MM.1S (cell line): ENCODE measurements at regions not wholly inside any gene's neighbourhood (a gene's known extent, or its start where the extent isn't known, plus 50 kb on each side); places are given as distances from the start of the nearest gene placed in this dataset.

Experiments
- DNase-seq: peaks from one replicate; pipeline ENCODE4 v3.0.0-alpha.2; 2015
- H2AFZ ChIP-seq: fragments of 300-600 bp; sonication (generic); 2 replicates; pipeline ENCODE4 v1.6.0; 2016; ENCODE audit warnings: antibody characterized with exemption, low read length
- H3F3A ChIP-seq: fragments of 300-600 bp; sonication (generic); 2 replicates; pipeline ENCODE4 v1.6.1; 2016; ENCODE audit warnings: mild to moderate bottlenecking, antibody characterized with exemption, low read length, moderate library complexity, mixed read lengths; ENCODE audit not compliant: insufficient read depth
- H3K27ac ChIP-seq: fragments of 300-600 bp; sonication (generic); 2 replicates; pipeline ENCODE4 v1.5.1; 2016; ENCODE audit warnings: mild to moderate bottlenecking, low read length
- H3K27me3 ChIP-seq: fragments of 300-600 bp; sonication (generic); replicated peaks from 2 replicates; pipeline ENCODE4 v1.6.0; 2016; ENCODE audit warnings: low read length; ENCODE audit not compliant: insufficient read depth
- H3K36me3 ChIP-seq: fragments of 300-600 bp; sonication (generic); replicated peaks from 2 replicates; pipeline ENCODE4 v1.6.1; 2016; ENCODE audit warnings: mild to moderate bottlenecking, low read length, mixed read lengths; ENCODE audit not compliant: insufficient read depth
- H3K4me1 ChIP-seq: fragments of 300-600 bp; sonication (generic); 2 replicates; pipeline ENCODE4 v1.6.1; 2016; ENCODE audit warnings: low read length, mixed read lengths
- H3K4me2 ChIP-seq: fragments of 300-600 bp; sonication (generic); 2 replicates; pipeline ENCODE4 v1.6.0; 2016; ENCODE audit warnings: low read depth, low read length
- H3K4me3 ChIP-seq: fragments of 300-600 bp; sonication (generic); 2 replicates; pipeline ENCODE4 v1.5.1; 2016; ENCODE audit warnings: low read length, mixed read lengths
- H3K79me2 ChIP-seq: fragments of 300-600 bp; sonication (generic); 2 replicates; pipeline ENCODE4 v1.6.1; 2016; ENCODE audit warnings: mixed run types, low read length, mixed read lengths
- H3K9ac ChIP-seq: fragments of 300-600 bp; sonication (generic); 2 replicates; pipeline ENCODE4 v1.6.1; 2016; ENCODE audit warnings: low read length, mixed read lengths
- H3K9me2 ChIP-seq: fragments of 300-600 bp; sonication (generic); replicated peaks from 2 replicates; pipeline ENCODE4 v1.6.1; 2016; ENCODE audit warnings: mild to moderate bottlenecking, low read length, mixed read lengths; ENCODE audit not compliant: insufficient read depth
- H3K9me3 ChIP-seq: fragments of 300-600 bp; sonication (generic); replicated peaks from 2 replicates; pipeline ENCODE4 v1.6.1; 2016; ENCODE audit warnings: mild to moderate bottlenecking, low read length, mixed read lengths; ENCODE audit not compliant: insufficient read depth
- H4K20me1 ChIP-seq: fragments of 300-600 bp; sonication (generic); 2 replicates; pipeline ENCODE4 v1.6.1; 2016; ENCODE audit warnings: mild to moderate bottlenecking, low read length, moderate library complexity, mixed read lengths; ENCODE audit not compliant: insufficient read depth
- EZH2 ChIP-seq: fragments of 300-600 bp; sonication (generic); optimal IDR thresholded peaks from 2 replicates; pipeline ENCODE3; 2017; ENCODE audit warnings: low read depth, mild to moderate bottlenecking, antibody characterized with exemption, low read length, mixed read lengths
- EZH2phosphoT487 ChIP-seq: fragments of 300-600 bp; sonication (generic); IDR thresholded peaks from 2 replicates; pipeline ENCODE4 v1.6.1; 2018; ENCODE audit warnings: antibody characterized with exemption, low read length
- TF ChIP-seq, protein P1 (sequence below): fragments of 300-600 bp; sonication (generic); IDR thresholded peaks from 2 replicates; pipeline ENCODE4 v1.5.1; 2016; ENCODE audit warnings: antibody characterized with exemption, low read length, mixed read lengths

GRCh38 chr3:130825762-130826299 is 68.1 kb upstream of the ATP2C1 start:
- H3K4me3 ChIP-seq = no peak overlapping the region
- H3K9me3 ChIP-seq = no peaks in the 10 kb centered on the region
- no peak overlapping the region for H2AFZ ChIP-seq
- no peak overlapping the region for H3K27ac ChIP-seq
- H3K4me2 ChIP-seq = no peak overlapping the region
- H3K4me1 ChIP-seq = no peaks in the 10 kb centered on the region
- H3F3A ChIP-seq = no peaks in the 10 kb centered on the region
- H3K27me3 ChIP-seq = no peaks in the 10 kb centered on the region
- H3K9me2 ChIP-seq = no peaks in the 10 kb centered on the region
- no peaks in the 10 kb centered on the region for H3K36me3 ChIP-seq
- H3K9ac ChIP-seq = no peak overlapping the region
- TF ChIP-seq EZH2 (no peak), EZH2phosphoT487 (no peak)
- TF ChIP-seq, protein P1, sequence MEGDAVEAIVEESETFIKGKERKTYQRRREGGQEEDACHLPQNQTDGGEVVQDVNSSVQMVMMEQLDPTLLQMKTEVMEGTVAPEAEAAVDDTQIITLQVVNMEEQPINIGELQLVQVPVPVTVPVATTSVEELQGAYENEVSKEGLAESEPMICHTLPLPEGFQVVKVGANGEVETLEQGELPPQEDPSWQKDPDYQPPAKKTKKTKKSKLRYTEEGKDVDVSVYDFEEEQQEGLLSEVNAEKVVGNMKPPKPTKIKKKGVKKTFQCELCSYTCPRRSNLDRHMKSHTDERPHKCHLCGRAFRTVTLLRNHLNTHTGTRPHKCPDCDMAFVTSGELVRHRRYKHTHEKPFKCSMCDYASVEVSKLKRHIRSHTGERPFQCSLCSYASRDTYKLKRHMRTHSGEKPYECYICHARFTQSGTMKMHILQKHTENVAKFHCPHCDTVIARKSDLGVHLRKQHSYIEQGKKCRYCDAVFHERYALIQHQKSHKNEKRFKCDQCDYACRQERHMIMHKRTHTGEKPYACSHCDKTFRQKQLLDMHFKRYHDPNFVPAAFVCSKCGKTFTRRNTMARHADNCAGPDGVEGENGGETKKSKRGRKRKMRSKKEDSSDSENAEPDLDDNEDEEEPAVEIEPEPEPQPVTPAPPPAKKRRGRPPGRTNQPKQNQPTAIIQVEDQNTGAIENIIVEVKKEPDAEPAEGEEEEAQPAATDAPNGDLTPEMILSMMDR = no peak
- no peak for DNase-seq
- H3K79me2 ChIP-seq = no peaks in the 10 kb centered on the region
- H4K20me1 ChIP-seq = no peaks in the 10 kb centered on the region

- H3K4me2 ChIP-seq = no peak overlapping the region
Observed at GRCh38 chr3:130826516-130827182, 67.2 kb upstream of the ATP2C1 start.

GRCh38 chr3:130827486-130827885 is 66.4 kb upstream of the ATP2C1 start:
- H3K4me3 ChIP-seq = no peak overlapping the region
- H3K4me2 ChIP-seq = no peak overlapping the region

More at GRCh38 chr3:130826516-130827182, 67.2 kb upstream of the ATP2C1 start:
- DNase-seq = no peak
- H3K9me2 ChIP-seq = no peaks in the 10 kb centered on the region
- H3K36me3 ChIP-seq = no peaks in the 10 kb centered on the region
- H3K9ac ChIP-seq = no peak overlapping the region
- H3K4me1 ChIP-seq = no peaks in the 10 kb centered on the region
- TF ChIP-seq, protein P1 = no peak
- TF ChIP-seq EZH2 (no peak), EZH2phosphoT487 (no peak)
- no peaks in the 10 kb centered on the region for H3F3A ChIP-seq
- no peak overlapping the region for H3K27ac ChIP-seq
- no peaks in the 10 kb centered on the region for H3K9me3 ChIP-seq
- no peaks in the 10 kb centered on the region for H3K79me2 ChIP-seq
- H4K20me1 ChIP-seq = no peaks in the 10 kb centered on the region
- no peak overlapping the region for H3K4me3 ChIP-seq
- no peaks in the 10 kb centered on the region for H3K27me3 ChIP-seq
- H2AFZ ChIP-seq = no peak overlapping the region

More at GRCh38 chr3:130827486-130827885, 66.4 kb upstream of the ATP2C1 start:
- DNase-seq = no peak
- H4K20me1 ChIP-seq = no peaks in the 10 kb centered on the region
- H3K9me2 ChIP-seq = no peaks in the 10 kb centered on the region
- no peaks in the 10 kb centered on the region for H3K36me3 ChIP-seq
- H3K27me3 ChIP-seq = no peaks in the 10 kb centered on the region
- H2AFZ ChIP-seq = no peak overlapping the region
- H3K27ac ChIP-seq = no peak overlapping the region
- TF ChIP-seq EZH2 = no peak
- TF ChIP-seq, protein P1 = no peak
- TF ChIP-seq EZH2phosphoT487 = no peak
- no peaks in the 10 kb centered on the region for H3K79me2 ChIP-seq
- no peaks in the 10 kb centered on the region for H3K9me3 ChIP-seq
- H3K4me1 ChIP-seq = no peaks in the 10 kb centered on the region
- no peaks in the 10 kb centered on the region for H3F3A ChIP-seq
- H3K9ac ChIP-seq = no peak overlapping the region
